Caco-2 (cell line): ENCODE measurements at regions not wholly inside any gene's neighbourhood (a gene's known extent, or its start where the extent isn't known, plus 50 kb on each side); places are given as distances from the start of the nearest gene placed in this dataset.

ENCODE experiments used
- BruUV-seq: library from RNA; stranded (reverse); fragments of 400-500 nt; replicated peaks from 2 replicates; lab custom pipeline; 2021; lab: Mats Ljungman, UMichigan
- CTCF ChIA-PET: fragments of 300-600 bp; sonication (Branson Sonifier 250); formaldehyde crosslinking; loops from one replicate; lab custom pipeline; 2022; ENCODE audit warnings: antibody characterized with exemption; lab: Charles Lee
- POLR2A ChIA-PET: fragments of 300-600 bp; sonication (Branson Sonifier 250); formaldehyde crosslinking; loops from one replicate; lab custom pipeline; 2022; ENCODE audit warnings: antibody characterized with exemption; lab: Charles Lee
- DNase-seq, 2 experiments: peaks; one replicate each; pipeline versions ENCODE4 v3.0.0 to v3.0.0-alpha.2; 2020 to 2022
- H3K27me3 ChIP-seq: replicated peaks from 2 replicates; pipeline ENCODE4 v1.6.0; 2011; ENCODE audit warnings: low read length; ENCODE audit not compliant: control insufficient read depth, insufficient read depth
- H3K36me3 ChIP-seq: 2 replicates; pipeline ENCODE4 v1.5.1; 2011; ENCODE audit warnings: low read length; ENCODE audit not compliant: control insufficient read depth, insufficient read depth
- H3K4me1 ChIP-seq: fragments of 250-450 bp; sonication (Bioruptor Pico); 2 replicates; pipeline ENCODE4 v1.5.1; 2020; ENCODE audit warnings: mild to moderate bottlenecking
- H3K4me3 ChIP-seq: 2 replicates; pipeline ENCODE4 v1.5.1; 2011; ENCODE audit warnings: low read depth, mild to moderate bottlenecking, control low read depth, low read length
- H3K9me3 ChIP-seq: fragments of 250-450 bp; sonication (Bioruptor Pico); 2 replicates; pipeline ENCODE4 v1.5.1; 2020; ENCODE audit warnings: mild to moderate bottlenecking, moderate library complexity
- H3K27ac Mint-ChIP-seq: one replicate; pipeline ENCODE4 v1.8.0; 2022; ENCODE audit warnings: mixed read lengths; ENCODE audit not compliant: unreplicated experiment
- H3K27me3 Mint-ChIP-seq: one replicate; pipeline ENCODE4 v1.8.0; 2022; ENCODE audit warnings: mixed read lengths; ENCODE audit not compliant: insufficient read depth, unreplicated experiment
- H3K36me3 Mint-ChIP-seq: one replicate; pipeline ENCODE4 v1.8.0; 2022; ENCODE audit warnings: mild to moderate bottlenecking, mixed read lengths; ENCODE audit not compliant: insufficient read depth, unreplicated experiment
- H3K4me1 Mint-ChIP-seq: one replicate; pipeline ENCODE4 v1.8.0; 2022; ENCODE audit warnings: low read depth, mixed read lengths; ENCODE audit not compliant: unreplicated experiment
- H3K4me3 Mint-ChIP-seq: one replicate; pipeline ENCODE4 v1.8.0; 2022; ENCODE audit warnings: mild to moderate bottlenecking, moderate library complexity, mixed read lengths; ENCODE audit not compliant: unreplicated experiment
- H3K9me3 Mint-ChIP-seq: one replicate; pipeline ENCODE4 v1.8.0; 2022; ENCODE audit warnings: mixed read lengths; ENCODE audit not compliant: unreplicated experiment
- CTCF ChIP-seq, 2 experiments: fragments of 200-600 bp in 1 of 2; IDR thresholded peaks; 1 replicate in 1 of 2; 2 replicates in 1 of 2; pipeline versions ENCODE4 v1.5.1 to v1.8.0; 2011 to 2022; ENCODE audit warnings: antibody characterized with exemption in 1 of 2, control low read depth in 1 of 2, inconsistent platforms in 1 of 2, low read depth in 1 of 2, low read length in 1 of 2, mild to moderate bottlenecking in 1 of 2, moderate library complexity in 1 of 2; ENCODE audit not compliant: insufficient read depth in 1 of 2, severe bottlenecking in 1 of 2, unreplicated experiment in 1 of 2
- intact Hi-C: fragments of 100-400 bp; cut with micrococcal nuclease; formaldehyde crosslinking; loops from one replicate; pipeline ENCODE4 v1.10.0; 2022; ENCODE audit not compliant: unreplicated experiment

GRCh38 chr2:167506395-167506794 lies 618.1 kb downstream of the XIRP2 start:
- TF ChIP-seq CTCF (IDR thresholded peaks at IDR 0.05; ENCODE audit: insufficient read depth in 1 of 2, low read depth in 1 of 2, low read length in 1 of 2, severe bottlenecking in 1 of 2, unreplicated experiment in 1 of 2): no peak
- peaks cover 18% of the 10 kb centered on the region for H3K4me1 ChIP-seq
- no peaks in the 10 kb centered on the region for H3K36me3 ChIP-seq
- Mint-ChIP-seq H3K36me3 (no peaks in the 10 kb centered on the region), H3K4me3 (no peak overlapping the region), H3K27ac (no peak overlapping the region), H3K4me1 (peaks cover 20% of the 10 kb centered on the region), H3K9me3 (no peaks in the 10 kb centered on the region), H3K27me3 (no peaks in the 10 kb centered on the region)
- no peak overlapping the region for H3K4me3 ChIP-seq
- ChIA-PET POLR2A (no interaction called here), CTCF (no interaction called here)
- intact Hi-C loops: no loop called here
- no peaks in the 10 kb centered on the region for H3K9me3 ChIP-seq
- no peaks in the 10 kb centered on the region for H3K27me3 ChIP-seq
- BruUV-seq: no TSS peak
- DNase-seq: no peak

- H3K27me3 Mint-ChIP-seq: no peaks in the 10 kb centered on the region
- TF ChIP-seq CTCF (IDR thresholded peaks at IDR 0.05; ENCODE audit: insufficient read depth in 1 of 2, low read depth in 1 of 2, low read length in 1 of 2, severe bottlenecking in 1 of 2, unreplicated experiment in 1 of 2): no peak
- no peak overlapping the region for H3K27ac Mint-ChIP-seq
- ChIA-PET POLR2A (no interaction called here), CTCF (no interaction called here)
- H3K27me3 ChIP-seq: no peaks in the 10 kb centered on the region
- DNase-seq: no peak
- no peak overlapping the region for H3K4me3 Mint-ChIP-seq
- H3K9me3 Mint-ChIP-seq: no peaks in the 10 kb centered on the region
- H3K36me3 Mint-ChIP-seq: no peaks in the 10 kb centered on the region
- no peaks in the 10 kb centered on the region for H3K9me3 ChIP-seq
- peaks cover 9% of the 10 kb centered on the region for H3K4me1 Mint-ChIP-seq
- intact Hi-C loops: no loop called here
- H3K4me3 ChIP-seq: no peak overlapping the region
- no peaks in the 10 kb centered on the region for H3K36me3 ChIP-seq
- H3K4me1 ChIP-seq: peaks cover 3% of the 10 kb centered on the region; the same call in 1 of the 2 replicates
- no TSS peak for BruUV-seq
Measured at GRCh38 chr2:167504695-167505094, 616.4 kb downstream of the XIRP2 start.

GRCh38 chr2:167504061-167504460 lies 615.8 kb downstream of the XIRP2 start:
- no peaks in the 10 kb centered on the region for H3K27me3 Mint-ChIP-seq
- peaks cover 3% of the 10 kb centered on the region for H3K4me1 Mint-ChIP-seq
- ChIA-PET CTCF (no interaction called here), POLR2A (no interaction called here)
- Histone ChIP-seq H3K4me3 (no peak overlapping the region), H3K4me1 (no peaks in the 10 kb centered on the region), H3K36me3 (no peaks in the 10 kb centered on the region), H3K9me3 (no peaks in the 10 kb centered on the region), H3K27me3 (no peaks in the 10 kb centered on the region)
- no peaks in the 10 kb centered on the region for H3K36me3 Mint-ChIP-seq
- no peak for TF ChIP-seq CTCF (IDR thresholded peaks at IDR 0.05; ENCODE audit: insufficient read depth in 1 of 2, low read depth in 1 of 2, low read length in 1 of 2, severe bottlenecking in 1 of 2, unreplicated experiment in 1 of 2)
- intact Hi-C loops: no loop called here
- no TSS peak for BruUV-seq
- no peak overlapping the region for H3K4me3 Mint-ChIP-seq
- no peak overlapping the region for H3K27ac Mint-ChIP-seq
- no peaks in the 10 kb centered on the region for H3K9me3 Mint-ChIP-seq
- DNase-seq: no peak
